Endothelial cell (in vitro differentiated cells): ENCODE measurements at regions not wholly inside any gene's neighbourhood (a gene's known extent, or its start where the extent isn't known, plus 50 kb on each side); places are given as distances from the start of the nearest gene placed in this dataset.

Experiments
- DNase-seq: peaks from one replicate; pipeline ENCODE4 v3.0.0; 2021; ENCODE audit warnings: low spot score
- H3K27ac Mint-ChIP-seq: one replicate; pipeline ENCODE4 v1.8.0; 2021; ENCODE audit warnings: mixed read lengths, inconsistent platforms; ENCODE audit not compliant: unreplicated experiment
- H3K27me3 Mint-ChIP-seq: one replicate; pipeline ENCODE4 v1.8.0; 2021; ENCODE audit warnings: mild to moderate bottlenecking, moderate library complexity, mixed read lengths, inconsistent platforms; ENCODE audit not compliant: unreplicated experiment
- H3K36me3 Mint-ChIP-seq: one replicate; pipeline ENCODE4 v1.8.0; 2021; ENCODE audit warnings: mild to moderate bottlenecking, low read depth, mixed read lengths, inconsistent platforms; ENCODE audit not compliant: unreplicated experiment
- H3K4me1 Mint-ChIP-seq: one replicate; pipeline ENCODE4 v1.8.0; 2021; ENCODE audit warnings: mild to moderate bottlenecking, mixed read lengths, inconsistent platforms; ENCODE audit not compliant: unreplicated experiment
- H3K4me3 Mint-ChIP-seq: one replicate; pipeline ENCODE4 v1.8.0; 2021; ENCODE audit warnings: mild to moderate bottlenecking, mixed read lengths, inconsistent platforms; ENCODE audit not compliant: unreplicated experiment
- H3K9me3 Mint-ChIP-seq: one replicate; pipeline ENCODE4 v1.8.0; 2021; ENCODE audit warnings: mixed read lengths, inconsistent platforms; ENCODE audit not compliant: unreplicated experiment
- CTCF ChIP-seq: fragments of 200-600 bp; sonication (generic); IDR thresholded peaks from one replicate; pipeline ENCODE4 v1.5.0; 2021; ENCODE audit warnings: antibody characterized with exemption; ENCODE audit not compliant: unreplicated experiment

GRCh38 chr2:144835634-144836350 lies 315.9 kb upstream of the ZEB2 start:
- Mint-ChIP-seq H3K4me1 (no peaks in the 10 kb centered on the region), H3K4me3 (no peak overlapping the region), H3K27ac (no peak overlapping the region), H3K27me3 (no peaks in the 10 kb centered on the region), H3K9me3 (no peaks in the 10 kb centered on the region), H3K36me3 (no peaks in the 10 kb centered on the region)
- TF ChIP-seq CTCF: no peak
- no peak for DNase-seq

- Mint-ChIP-seq H3K9me3 (no peaks in the 10 kb centered on the region), H3K4me3 (no peak overlapping the region), H3K27ac (no peak overlapping the region), H3K4me1 (no peaks in the 10 kb centered on the region), H3K27me3 (no peaks in the 10 kb centered on the region), H3K36me3 (no peaks in the 10 kb centered on the region)
- DNase-seq: no peak
- no peak for TF ChIP-seq CTCF
These were observed 315.2 kb upstream of the ZEB2 start for GRCh38 chr2:144834998-144835633.

- no peaks in the 10 kb centered on the region for H3K4me1 Mint-ChIP-seq
- H3K27me3 Mint-ChIP-seq: no peaks in the 10 kb centered on the region
- no peak for DNase-seq
- no peak overlapping the region for H3K4me3 Mint-ChIP-seq
- TF ChIP-seq CTCF: no peak
- H3K9me3 Mint-ChIP-seq: no peaks in the 10 kb centered on the region
- H3K36me3 Mint-ChIP-seq: no peaks in the 10 kb centered on the region
- no peak overlapping the region for H3K27ac Mint-ChIP-seq
These were observed 314.4 kb upstream of the ZEB2 start for GRCh38 chr2:144834363-144834762.

- Mint-ChIP-seq H3K36me3 (no peaks in the 10 kb centered on the region), H3K4me1 (no peaks in the 10 kb centered on the region), H3K4me3 (no peak overlapping the region), H3K27ac (no peak overlapping the region), H3K27me3 (no peaks in the 10 kb centered on the region), H3K9me3 (no peaks in the 10 kb centered on the region)
- no peak for TF ChIP-seq CTCF
- DNase-seq: no peak
These were observed 313.2 kb upstream of the ZEB2 start for GRCh38 chr2:144833075-144833637.

GRCh38 chr2:144832048-144832447 lies 312.1 kb upstream of the ZEB2 start:
- Mint-ChIP-seq H3K36me3 (no peaks in the 10 kb centered on the region), H3K4me3 (no peak overlapping the region), H3K27me3 (no peaks in the 10 kb centered on the region), H3K9me3 (no peaks in the 10 kb centered on the region), H3K27ac (no peak overlapping the region), H3K4me1 (no peaks in the 10 kb centered on the region)
- no peak for TF ChIP-seq CTCF
- no peak for DNase-seq
